SK-N-SH (cell line): ENCODE measurements at regions not wholly inside any gene's neighbourhood (a gene's known extent, or its start where the extent isn't known, plus 50 kb on each side); places are given as distances from the start of the nearest gene placed in this dataset.

Experiments
- CTCF ChIA-PET: fragments of 300-600, 350-600 bp; formaldehyde crosslinking; extraction: SDS; loops from one replicate; lab custom pipeline; 2021; lab: Yijun Ruan, JAX
- POLR2A ChIA-PET: fragments of 350-600 bp; sonication (Branson Sonifier 250); formaldehyde crosslinking; extraction: SDS; loops from one replicate; lab custom pipeline; 2020; ENCODE audit warnings: antibody characterized with exemption, inconsistent platforms; lab: Yijun Ruan, JAX
- DNase-seq: peaks from one replicate; pipeline ENCODE4 v3.0.0; 2012
- H2AFZ ChIP-seq: fragments of 200-600 bp; sonication (generic); 2 replicates; pipeline ENCODE4 v1.8.1; 2016; ENCODE audit warnings: antibody characterized with exemption, mild to moderate bottlenecking, low read depth
- H3F3A ChIP-seq: fragments of 200-600 bp; sonication (generic); replicated peaks from 2 replicates; pipeline ENCODE3; 2016; ENCODE audit warnings: antibody characterized with exemption, mild to moderate bottlenecking; ENCODE audit not compliant: insufficient read depth
- H3K27ac ChIP-seq, 2 experiments: fragments of 200-500 bp in 1 of 2; fragments of 200-600 bp in 1 of 2; sonication (Bioruptor generic) in 1 of 2; sonication (generic), shearing (Covaris generic) in 1 of 2; 2 replicates each; pipeline versions ENCODE4 v1.5.1 to v1.6.1; 2014 to 2016; ENCODE audit warnings: low read depth in 2 of 2, inconsistent platforms in 1 of 2, low read length in 1 of 2, mild to moderate bottlenecking in 1 of 2, mixed read lengths in 1 of 2
- H3K27me3 ChIP-seq: fragments of 200-600 bp; sonication (generic), shearing (Covaris generic); 2 replicates; pipeline ENCODE4 v1.6.1; 2016; ENCODE audit warnings: mixed run types; ENCODE audit not compliant: insufficient read depth
- H3K36me3 ChIP-seq, 2 experiments: fragments of 200-500 bp in 1 of 2; fragments of 200-600 bp in 1 of 2; sonication (Bioruptor generic) in 1 of 2; sonication (generic) in 1 of 2; replicated peaks in 1 of 2; 2 replicates each; pipeline versions ENCODE3 to v1.5.1; 2014 to 2016; ENCODE audit warnings: low read length in 1 of 2, mild to moderate bottlenecking in 1 of 2; ENCODE audit not compliant: insufficient read depth in 2 of 2, control insufficient read depth in 1 of 2
- H3K4me1 ChIP-seq, 2 experiments: fragments of 200-500 bp in 1 of 2; fragments of 200-600 bp in 1 of 2; sonication (Bioruptor generic) in 1 of 2; sonication (generic), shearing (Covaris generic) in 1 of 2; 2 replicates each; pipeline versions ENCODE4 v1.5.1 to v1.6.1; 2014 to 2016; ENCODE audit warnings: low read depth in 1 of 2, low read length in 1 of 2, mixed run types in 1 of 2; ENCODE audit not compliant: insufficient read depth in 2 of 2, control insufficient read depth in 1 of 2
- H3K4me2 ChIP-seq: fragments of 200-600 bp; sonication (generic), shearing (Covaris generic); 2 replicates; pipeline ENCODE4 v1.6.1; 2017; ENCODE audit warnings: mixed run types
- H3K4me3 ChIP-seq, 2 experiments: fragments of 200-500 bp in 1 of 2; fragments of 200-600 bp in 1 of 2; sonication (Bioruptor generic) in 1 of 2; sonication (generic), shearing (Covaris generic) in 1 of 2; 2 replicates each; pipeline versions ENCODE4 v1.5.1 to v1.8.1; 2014 to 2016; ENCODE audit warnings: low read depth in 2 of 2, inconsistent platforms in 1 of 2, low read length in 1 of 2, mild to moderate bottlenecking in 1 of 2, mixed read lengths in 1 of 2, moderate library complexity in 1 of 2
- H3K79me2 ChIP-seq: fragments of 200-600 bp; sonication (generic); 2 replicates; pipeline ENCODE4 v1.8.1; 2017; ENCODE audit warnings: mild to moderate bottlenecking; ENCODE audit not compliant: insufficient read depth
- H3K9ac ChIP-seq: fragments of 200-600 bp; sonication (generic); 2 replicates; pipeline ENCODE4 v1.6.1; 2017; ENCODE audit warnings: mixed run types
- H3K9me2 ChIP-seq: fragments of 200-600 bp; sonication (generic); 2 replicates; pipeline ENCODE4 v1.6.1; 2017; ENCODE audit warnings: mixed run types
- H3K9me3 ChIP-seq: fragments of 200-600 bp; sonication (generic); 2 replicates; pipeline ENCODE4 v1.6.1; 2017; ENCODE audit warnings: mixed run types, mild to moderate bottlenecking, moderate library complexity
- H4K20me1 ChIP-seq: fragments of 200-600 bp; sonication (generic); 2 replicates; pipeline ENCODE4 v1.6.1; 2017; ENCODE audit warnings: mild to moderate bottlenecking, mixed run types; ENCODE audit not compliant: insufficient read depth
- ELF1 ChIP-seq: IDR thresholded peaks from 2 replicates; pipeline ENCODE4 v1.4.0; 2012
- EP300 ChIP-seq, 2 experiments: IDR thresholded peaks; 2 replicates each; pipeline versions ENCODE4 v1.4.0 to v1.6.1; 2012; ENCODE audit warnings: borderline replicate concordance in 1 of 2, low read depth in 1 of 2, low read length in 1 of 2
- FOXJ3 ChIP-seq: sonication (generic); formaldehyde crosslinking; IDR thresholded peaks from 2 replicates; pipeline ENCODE4 v1.5.1; 2020; ENCODE audit warnings: mild to moderate bottlenecking, missing genetic modification reagents
- FOXM1 ChIP-seq: IDR thresholded peaks from 2 replicates; pipeline ENCODE4 v1.4.0; 2012; ENCODE audit warnings: low read depth, mild to moderate bottlenecking
- GATA2 ChIP-seq: sonication (generic); formaldehyde crosslinking; IDR thresholded peaks from 2 replicates; pipeline ENCODE4 v1.5.0; 2020; ENCODE audit warnings: mild to moderate bottlenecking, missing genetic modification reagents
- MEF2A ChIP-seq: IDR thresholded peaks from 2 replicates; pipeline ENCODE4 v1.4.0; 2012; ENCODE audit warnings: low read depth, borderline replicate concordance
- MXI1 ChIP-seq: IDR thresholded peaks from 2 replicates; pipeline ENCODE4 v1.6.1; 2012; ENCODE audit warnings: mild to moderate bottlenecking, low read depth, low read length, improper control_type of control experiment
- NRF1 ChIP-seq: IDR thresholded peaks from 2 replicates; pipeline ENCODE4 v1.6.1; 2012; ENCODE audit warnings: low read depth, mild to moderate bottlenecking, low read length
- RFX5 ChIP-seq: IDR thresholded peaks from 2 replicates; pipeline ENCODE4 v1.6.1; 2012; ENCODE audit warnings: mild to moderate bottlenecking, improper control_type of control experiment, low read length
- RXRA ChIP-seq: IDR thresholded peaks from 2 replicates; pipeline ENCODE4 v1.4.0; 2012; ENCODE audit warnings: low read depth, mild to moderate bottlenecking, borderline replicate concordance
- TAF1 ChIP-seq: IDR thresholded peaks from 2 replicates; pipeline ENCODE4 v1.6.1; 2012; ENCODE audit warnings: low read depth, mild to moderate bottlenecking, low read length, moderate library complexity, borderline replicate concordance
- YY1 ChIP-seq: IDR thresholded peaks from 2 replicates; pipeline ENCODE4 v1.4.0; 2012; ENCODE audit warnings: low read depth, mild to moderate bottlenecking
- WGBS: methylation state at CpG from one replicate; pipeline ENCODE4 v1.1.6; 2017; ENCODE audit warnings: low lambda C conversion rate; 5-methylcytosine and 5-hydroxymethylcytosine counted together
- TF ChIP-seq, protein P1 (sequence below): fragments of 150-350 bp; IDR thresholded peaks from 2 replicates; pipeline ENCODE4 v1.6.1; 2016; ENCODE audit warnings: mild to moderate bottlenecking, low read depth, low read length
- TF ChIP-seq, protein P2 (sequence below): IDR thresholded peaks from 2 replicates; pipeline ENCODE4 v1.4.0; 2012; ENCODE audit warnings: low read depth

DNA sequence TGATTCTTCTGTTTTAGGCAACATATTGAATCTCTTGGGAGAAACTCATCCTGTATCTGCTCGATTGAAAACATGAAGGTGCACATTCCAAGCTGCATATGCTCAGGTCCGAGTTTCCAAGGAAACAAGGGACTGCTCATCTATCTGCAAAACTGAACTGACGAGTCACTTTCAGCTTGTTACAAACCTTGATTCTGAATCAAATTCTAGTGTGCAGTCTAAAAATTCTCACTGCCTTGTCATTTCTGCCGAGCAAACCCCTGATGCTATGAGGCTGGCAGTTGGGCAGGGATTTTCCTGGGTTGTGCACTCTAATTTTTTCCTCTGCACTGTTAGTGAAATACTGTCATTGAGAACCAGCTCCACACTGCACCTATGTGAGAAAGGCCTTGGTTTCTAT lies 101.3 kb upstream of the ETAA1 start:
- Histone ChIP-seq H4K20me1 (no peaks in the 10 kb centered on the region), H3K27me3 (no peaks in the 10 kb centered on the region), H2AFZ (no peak overlapping the region), H3K4me1 (no peaks in the 10 kb centered on the region), H3K9me2 (no peaks in the 10 kb centered on the region), H3K79me2 (no peaks in the 10 kb centered on the region), H3K9ac (no peak overlapping the region), H3K4me3 (no peak overlapping the region), H3F3A (peaks cover 18% of the 10 kb centered on the region), H3K36me3 (no peaks in the 10 kb centered on the region), H3K27ac (peak overlapping the region in 1 of 2 experiments; percentile 45; a peak in 2 of 4 replicates), H3K4me2 (0 out of 2 replicates have a peak overlapping the region, but pooled peaks have one; percentile 1), H3K9me3 (no peaks in the 10 kb centered on the region)
- WGBS = 37% methylated on average over 4 of the region's 4 CpGs
- POLR2A ChIA-PET = no interaction called here
- CTCF ChIA-PET = interaction anchor here (0.6 kb wide), 1 partner anchor 9 kb away, joined by 3 read pairs; no protein-coding TSS in a partner anchor
- no peak for DNase-seq
- TF ChIP-seq YY1 = no peak
- TF ChIP-seq GATA2 = no peak
- no peak for TF ChIP-seq TAF1

DNA sequence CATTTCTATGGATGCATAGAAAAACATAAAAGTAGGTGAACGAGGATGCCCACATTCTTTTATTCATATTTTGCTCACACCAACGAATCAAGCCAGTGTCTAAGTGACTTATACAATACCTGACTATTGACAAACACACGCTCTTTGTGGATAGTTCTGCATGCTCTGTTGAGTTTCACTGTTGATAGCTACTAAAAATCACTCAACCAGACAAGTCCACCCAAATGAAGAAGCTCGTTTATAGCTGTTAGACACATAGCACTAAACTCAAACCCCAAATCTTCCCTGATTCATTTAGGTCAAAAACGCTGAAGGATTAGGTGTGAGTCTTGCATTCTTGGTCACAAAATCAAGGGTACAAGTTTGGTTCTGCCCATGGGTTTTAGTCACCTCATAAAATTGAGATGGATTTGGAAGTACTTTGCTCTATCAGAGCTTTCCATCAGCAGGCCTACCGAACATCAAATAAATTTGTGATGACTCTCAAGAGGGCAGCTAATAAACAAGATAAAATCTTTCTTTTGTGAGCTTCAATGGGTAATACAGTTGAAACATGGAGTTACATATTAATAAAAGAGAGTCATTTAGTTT lies 92.7 kb upstream of the ETAA1 start:
- no peaks in the 10 kb centered on the region for H3K36me3 ChIP-seq
- H3K79me2 ChIP-seq = no peaks in the 10 kb centered on the region
- H3K9ac ChIP-seq = no peak overlapping the region
- H3K9me2 ChIP-seq = no peaks in the 10 kb centered on the region
- TF ChIP-seq EP300 (IDR thresholded peaks at IDR 0.05; ENCODE audit: borderline replicate concordance in 1 of 2, low read depth in 1 of 2, low read length in 1 of 2) (no peak), NRF1 (no peak), RFX5 (no peak), FOXM1 (no peak), ELF1 (no peak)
- TF ChIP-seq, protein P1, sequence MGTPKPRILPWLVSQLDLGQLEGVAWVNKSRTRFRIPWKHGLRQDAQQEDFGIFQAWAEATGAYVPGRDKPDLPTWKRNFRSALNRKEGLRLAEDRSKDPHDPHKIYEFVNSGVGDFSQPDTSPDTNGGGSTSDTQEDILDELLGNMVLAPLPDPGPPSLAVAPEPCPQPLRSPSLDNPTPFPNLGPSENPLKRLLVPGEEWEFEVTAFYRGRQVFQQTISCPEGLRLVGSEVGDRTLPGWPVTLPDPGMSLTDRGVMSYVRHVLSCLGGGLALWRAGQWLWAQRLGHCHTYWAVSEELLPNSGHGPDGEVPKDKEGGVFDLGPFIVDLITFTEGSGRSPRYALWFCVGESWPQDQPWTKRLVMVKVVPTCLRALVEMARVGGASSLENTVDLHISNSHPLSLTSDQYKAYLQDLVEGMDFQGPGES = no peak
- no peak overlapping the region for H3K27ac ChIP-seq
- POLR2A ChIA-PET = no interaction called here
- no peaks in the 10 kb centered on the region for H3K4me1 ChIP-seq
- no peak overlapping the region for H3K4me3 ChIP-seq
- CTCF ChIA-PET = interaction anchor here (0.6 to 1.0 kb wide), 2 partner anchors 9 to 1818 kb away, joined by 3 read pairs; no protein-coding TSS in a partner anchor
- DNase-seq = no peak
- no peak overlapping the region for H3K4me2 ChIP-seq
- WGBS = 65% methylated on average over 6 of the region's 6 CpGs
- H3K9me3 ChIP-seq = no peaks in the 10 kb centered on the region
- no peaks in the 10 kb centered on the region for H3F3A ChIP-seq
- H3K27me3 ChIP-seq = no peaks in the 10 kb centered on the region
- peak overlapping the region; percentile 35; the same call in 1 of the 2 replicates for H2AFZ ChIP-seq
- H4K20me1 ChIP-seq = no peaks in the 10 kb centered on the region

DNA sequence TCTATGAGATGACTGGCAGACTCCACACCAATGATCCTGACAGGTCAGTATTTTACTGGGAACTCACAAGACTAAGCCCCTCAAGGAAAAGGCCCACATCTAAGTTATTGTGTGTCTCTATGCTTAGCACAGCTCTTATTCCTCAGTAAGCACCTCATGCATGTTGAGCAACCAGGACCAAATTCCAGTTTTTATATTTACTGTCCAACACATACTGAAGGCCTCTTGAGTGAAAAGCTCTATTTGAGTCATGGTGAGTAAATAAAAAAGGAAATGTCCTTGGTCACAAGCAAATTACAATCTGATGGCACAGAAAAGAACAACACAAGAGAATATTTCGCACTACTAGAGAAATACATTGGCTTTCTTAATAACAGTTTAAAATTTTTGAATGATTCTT lies 87.9 kb upstream of the ETAA1 start:
- WGBS = 93% methylated on average over 1 of the region's 1 CpG

More for the DNA sequence above, 87.9 kb upstream of the ETAA1 start:
- H3K27ac ChIP-seq = no peak overlapping the region
- no peaks in the 10 kb centered on the region for H3K9me2 ChIP-seq
- H3K9me3 ChIP-seq = no peaks in the 10 kb centered on the region
- DNase-seq = no peak
- H4K20me1 ChIP-seq = no peaks in the 10 kb centered on the region
- ChIA-PET POLR2A (no interaction called here), CTCF (interaction anchor here (2.0 kb wide), 1 partner anchor 531 kb away, joined by 7 read pairs; no protein-coding TSS in a partner anchor)
- no peak for TF ChIP-seq ELF1
- no peak for TF ChIP-seq MEF2A
- no peak for TF ChIP-seq RFX5
- no peak for TF ChIP-seq FOXJ3 (CRISPR knock-in tag)
- TF ChIP-seq, protein P2, sequence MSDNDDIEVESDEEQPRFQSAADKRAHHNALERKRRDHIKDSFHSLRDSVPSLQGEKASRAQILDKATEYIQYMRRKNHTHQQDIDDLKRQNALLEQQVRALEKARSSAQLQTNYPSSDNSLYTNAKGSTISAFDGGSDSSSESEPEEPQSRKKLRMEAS = no peak
- TF ChIP-seq MXI1 = no peak
- TF ChIP-seq RXRA = no peak
- no peak overlapping the region for H3K4me2 ChIP-seq
- peaks cover 6 to 7% of the 10 kb centered on the region in 2 experiments; a peak in 3 of 4 replicates for H3K4me1 ChIP-seq
- peaks cover 10% of the 10 kb centered on the region for H3F3A ChIP-seq
- H3K4me3 ChIP-seq = no peak overlapping the region
- H2AFZ ChIP-seq = no peak overlapping the region
- no peak overlapping the region for H3K9ac ChIP-seq
- no peaks in the 10 kb centered on the region for H3K79me2 ChIP-seq
- H3K36me3 ChIP-seq = no peaks in the 10 kb centered on the region
- no peaks in the 10 kb centered on the region for H3K27me3 ChIP-seq
